Uterus (tissue), 2 donors: ENCODE measurements at regions not wholly inside any gene's neighbourhood (a gene's known extent, or its start where the extent isn't known, plus 50 kb on each side); places are given as distances from the start of the nearest gene placed in this dataset.

Experiments
- CTCF ChIP-seq, 4 experiments: fragments of 200-600 bp in 2 of 4; fragments of 450-650 bp in 2 of 4; sonication (generic) in 2 of 4; IDR thresholded peaks; one replicate each; pipeline ENCODE4 v1.5.1; 2016 to 2019; ENCODE audit warnings: antibody characterized with exemption in 4 of 4, mild to moderate bottlenecking in 2 of 4, moderate library complexity in 1 of 4
- POLR2A ChIP-seq, 2 donors: fragments of 450-650 bp; IDR thresholded peaks; one replicate each; pipeline ENCODE4 v1.6.1; 2016; ENCODE audit warnings: antibody characterized with exemption in 2 of 2, mild to moderate bottlenecking in 1 of 2, moderate library complexity in 1 of 2

GRCh38 chr3:64975147-64975546 is 287.3 kb upstream of the ADAMTS9 start:
- TF ChIP-seq CTCF (IDR thresholded peaks at IDR 0.05) (no peak), POLR2A (IDR thresholded peaks at IDR 0.05) (no peak)
